ENCODE measurements at regions not wholly inside any gene's neighbourhood (a gene's known extent, or its start where the extent isn't known, plus 50 kb on each side); places are given as distances from the start of the nearest gene placed in this dataset.
A peak's percentile ranks its signal among the peaks of the same experiment; 100 is the strongest.

- no peak overlapping the region for H3K27ac ChIP-seq
- TF ChIP-seq, protein P1, sequence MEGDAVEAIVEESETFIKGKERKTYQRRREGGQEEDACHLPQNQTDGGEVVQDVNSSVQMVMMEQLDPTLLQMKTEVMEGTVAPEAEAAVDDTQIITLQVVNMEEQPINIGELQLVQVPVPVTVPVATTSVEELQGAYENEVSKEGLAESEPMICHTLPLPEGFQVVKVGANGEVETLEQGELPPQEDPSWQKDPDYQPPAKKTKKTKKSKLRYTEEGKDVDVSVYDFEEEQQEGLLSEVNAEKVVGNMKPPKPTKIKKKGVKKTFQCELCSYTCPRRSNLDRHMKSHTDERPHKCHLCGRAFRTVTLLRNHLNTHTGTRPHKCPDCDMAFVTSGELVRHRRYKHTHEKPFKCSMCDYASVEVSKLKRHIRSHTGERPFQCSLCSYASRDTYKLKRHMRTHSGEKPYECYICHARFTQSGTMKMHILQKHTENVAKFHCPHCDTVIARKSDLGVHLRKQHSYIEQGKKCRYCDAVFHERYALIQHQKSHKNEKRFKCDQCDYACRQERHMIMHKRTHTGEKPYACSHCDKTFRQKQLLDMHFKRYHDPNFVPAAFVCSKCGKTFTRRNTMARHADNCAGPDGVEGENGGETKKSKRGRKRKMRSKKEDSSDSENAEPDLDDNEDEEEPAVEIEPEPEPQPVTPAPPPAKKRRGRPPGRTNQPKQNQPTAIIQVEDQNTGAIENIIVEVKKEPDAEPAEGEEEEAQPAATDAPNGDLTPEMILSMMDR (IDR thresholded peaks at IDR 0.05; ENCODE audit: low read depth, low read length) = no peak
- H3K27me3 ChIP-seq = no peaks in the 10 kb centered on the region
- H3K9me3 ChIP-seq (ENCODE audit: low read depth) = no peaks in the 10 kb centered on the region
- no peak overlapping the region for H3K4me3 ChIP-seq
- no peaks in the 10 kb centered on the region for H3K4me1 ChIP-seq (ENCODE audit: low read depth)
- H3K36me3 ChIP-seq = no peaks in the 10 kb centered on the region
- no peak for DNase-seq (ENCODE audit: low read depth in 1 of 2, low spot score in 1 of 2)
These were observed 2552.6 kb downstream of the PCDH7 start for GRCh38 chr4:33272722-33273121.

- Histone ChIP-seq H3K27ac (no peak overlapping the region), H3K4me3 (no peak overlapping the region), H3K9me3 (ENCODE audit: low read depth) (no peaks in the 10 kb centered on the region), H3K4me1 (ENCODE audit: low read depth) (no peaks in the 10 kb centered on the region), H3K36me3 (no peaks in the 10 kb centered on the region), H3K27me3 (no peaks in the 10 kb centered on the region)
- TF ChIP-seq, protein P1 (IDR thresholded peaks at IDR 0.05; ENCODE audit: low read depth, low read length) = no peak
- DNase-seq (ENCODE audit: low read depth in 1 of 2, low spot score in 1 of 2) = no peak
These were observed 2563.6 kb downstream of the PCDH7 start for GRCh38 chr4:33283818-33284217.

- Histone ChIP-seq H3K9me3 (ENCODE audit: low read depth) (no peaks in the 10 kb centered on the region), H3K4me1 (ENCODE audit: low read depth) (no peaks in the 10 kb centered on the region), H3K27ac (no peak overlapping the region), H3K27me3 (no peaks in the 10 kb centered on the region), H3K36me3 (no peaks in the 10 kb centered on the region), H3K4me3 (no peak overlapping the region)
- DNase-seq (ENCODE audit: low read depth in 1 of 2, low spot score in 1 of 2) = no peak
- TF ChIP-seq, protein P1 (IDR thresholded peaks at IDR 0.05; ENCODE audit: low read depth, low read length) = no peak
These were observed 2576.8 kb downstream of the PCDH7 start for GRCh38 chr4:33296876-33297455.

- Histone ChIP-seq H3K27me3 (no peaks in the 10 kb centered on the region), H3K9me3 (ENCODE audit: low read depth) (no peaks in the 10 kb centered on the region), H3K36me3 (no peaks in the 10 kb centered on the region), H3K4me3 (no peak overlapping the region), H3K4me1 (ENCODE audit: low read depth) (no peaks in the 10 kb centered on the region), H3K27ac (no peak overlapping the region)
- TF ChIP-seq, protein P1 (IDR thresholded peaks at IDR 0.05; ENCODE audit: low read depth, low read length) = no peak
- peak in 1 of 2 donors; percentile 20 for DNase-seq (ENCODE audit: low read depth in 1 of 2, low spot score in 1 of 2)
These were observed 2582.2 kb downstream of the PCDH7 start for GRCh38 chr4:33302321-33302720.

DNA sequence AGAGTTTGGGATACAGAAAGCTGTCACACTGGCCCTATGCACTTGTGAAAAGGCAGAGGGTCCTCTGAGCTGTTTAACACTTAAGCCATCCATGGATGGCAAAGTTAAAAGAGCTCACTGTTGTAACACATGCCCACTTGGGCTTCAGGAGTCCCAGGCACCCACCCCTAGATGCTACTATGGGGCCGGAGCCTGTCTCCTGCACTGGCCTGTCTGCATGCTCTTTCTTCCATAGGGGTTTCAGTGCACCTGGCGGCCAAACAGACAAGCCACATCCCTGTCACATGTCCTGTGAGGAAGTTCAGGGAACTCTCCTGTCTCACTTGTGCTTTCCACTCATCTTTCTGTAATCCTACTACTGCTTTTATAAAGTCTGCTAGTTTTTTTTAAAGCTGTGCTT, 2586.0 kb downstream of the PCDH7 start:
- DNase-seq (ENCODE audit: low read depth in 1 of 2, low spot score in 1 of 2) = no peak
- Histone ChIP-seq H3K27ac (no peak overlapping the region), H3K36me3 (no peaks in the 10 kb centered on the region), H3K4me1 (ENCODE audit: low read depth) (no peaks in the 10 kb centered on the region), H3K9me3 (ENCODE audit: low read depth) (no peaks in the 10 kb centered on the region), H3K27me3 (no peaks in the 10 kb centered on the region), H3K4me3 (no peak overlapping the region)
- TF ChIP-seq, protein P1 (IDR thresholded peaks at IDR 0.05; ENCODE audit: low read depth, low read length) = no peak
